ENCODE measurements at regions not wholly inside any gene's neighbourhood (a gene's known extent, or its start where the extent isn't known, plus 50 kb on each side); places are given as distances from the start of the nearest gene placed in this dataset.

GRCh38 chr20:11296221-11296620 is 621.5 kb upstream of the BTBD3 start:
- TF ChIP-seq POLR2AphosphoS5 (IDR thresholded peaks at IDR 0.05; ENCODE audit: low read depth, low read length) = no peak
- TF ChIP-seq POLR2A (IDR thresholded peaks at IDR 0.05; ENCODE audit: low read depth, low read length) = no peak
- no peak for TF ChIP-seq TAF1 (IDR thresholded peaks at IDR 0.05; ENCODE audit: low read depth, low read length)
- no peak for TF ChIP-seq POU2F2 (IDR thresholded peaks at IDR 0.05; ENCODE audit: low read depth, low read length)
- TF ChIP-seq PAX5 (IDR thresholded peaks at IDR 0.05; ENCODE audit: insufficient read depth, low read length, severe bottlenecking) = no peak
- no peak for TF ChIP-seq SPI1 (IDR thresholded peaks at IDR 0.05; ENCODE audit: low read depth, low read length)
